ENCODE measurements at regions not wholly inside any gene's neighbourhood (a gene's known extent, or its start where the extent isn't known, plus 50 kb on each side); places are given as distances from the start of the nearest gene placed in this dataset.

DNA sequence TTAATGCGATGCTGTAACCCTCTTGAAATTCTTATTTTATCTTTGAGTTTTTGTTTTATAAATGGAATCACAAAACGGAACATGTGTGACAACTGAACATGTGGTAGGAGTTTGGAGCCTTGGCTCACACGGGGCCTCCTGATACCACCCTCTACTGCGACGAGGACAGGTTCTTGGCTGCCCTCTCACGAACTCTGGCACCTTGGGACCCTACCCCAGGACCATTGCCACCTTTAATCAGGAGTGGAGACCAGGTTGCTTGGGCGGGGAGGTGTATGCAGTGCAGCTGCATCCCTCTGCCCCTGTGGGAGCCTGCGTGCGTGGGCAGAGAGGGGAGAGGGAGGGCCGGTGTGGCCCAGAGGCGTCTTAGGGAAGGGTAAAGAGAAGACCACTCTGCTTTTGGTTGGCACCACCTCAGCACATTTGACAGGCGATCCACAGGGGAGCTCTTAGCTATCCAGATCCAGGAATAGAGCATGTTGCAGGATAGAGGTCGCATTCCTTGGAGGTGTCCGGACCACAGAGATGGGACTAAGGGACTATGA, 753.9 kb upstream of the PTPRD start:
- TF ChIP-seq CTCF (conservative IDR thresholded peaks at IDR 0.05) = no peak
- TF ChIP-seq EZH2 (IDR thresholded peaks at IDR 0.05; ENCODE audit: low read depth) = no peak

Data from PC-9 (cell line).